ENCODE measurements at regions not wholly inside any gene's neighbourhood (a gene's known extent, or its start where the extent isn't known, plus 50 kb on each side); places are given as distances from the start of the nearest gene placed in this dataset.

GRCh38 chr1:198933515-198934222 is 294.8 kb downstream of the PTPRC start:
- Histone ChIP-seq H2AFZ (ENCODE audit: low read depth) (no peak overlapping the region), H3K79me2 (ENCODE audit: insufficient read depth, low read depth) (peaks cover 94% of the 10 kb centered on the region), H3K4me2 (peak overlapping the region; percentile 89)

GRCh38 chr1:198934426-198934825 is 295.6 kb downstream of the PTPRC start:
- no peak for TF ChIP-seq CTCF (conservative IDR thresholded peaks at IDR 0.05; ENCODE audit: low read depth, low read length)
- no peaks in the 10 kb centered on the region for H3K36me3 ChIP-seq (ENCODE audit: insufficient read depth)
- H3K9ac ChIP-seq, result peak overlapping the region; percentile 92
- H3K79me2 ChIP-seq (ENCODE audit: insufficient read depth, low read depth), result peaks cover 87% of the 10 kb centered on the region
- H3K4me1 ChIP-seq (ENCODE audit: low read depth, poor library complexity, severe bottlenecking), result peaks cover 32% of the 10 kb centered on the region
- no peaks in the 10 kb centered on the region for H3K27me3 ChIP-seq (ENCODE audit: insufficient read depth, low read depth)
- H4K20me1 ChIP-seq (ENCODE audit: insufficient read depth), result no peaks in the 10 kb centered on the region
- no peak overlapping the region for H2AFZ ChIP-seq (ENCODE audit: low read depth)
- no peak overlapping the region for H3K4me3 ChIP-seq (IDR thresholded peaks at IDR 0.05; ENCODE audit: insufficient read depth, low read depth, low read length)
- H3K4me2 ChIP-seq, result peak overlapping the region; percentile 89
- peak overlapping the region; percentile 93 for H3K27ac ChIP-seq

More at GRCh38 chr1:198933515-198934222, 294.8 kb downstream of the PTPRC start:
- peak overlapping the region; percentile 17 for H3K4me3 ChIP-seq (IDR thresholded peaks at IDR 0.05; ENCODE audit: insufficient read depth, low read depth, low read length)
- H4K20me1 ChIP-seq (ENCODE audit: insufficient read depth), result no peaks in the 10 kb centered on the region
- peaks cover 40% of the 10 kb centered on the region for H3K4me1 ChIP-seq (ENCODE audit: low read depth, poor library complexity, severe bottlenecking)
- H3K9ac ChIP-seq, result peak overlapping the region; percentile 92
- no peak for TF ChIP-seq CTCF (conservative IDR thresholded peaks at IDR 0.05; ENCODE audit: low read depth, low read length)
- peak overlapping the region; percentile 93 for H3K27ac ChIP-seq
- H3K36me3 ChIP-seq (ENCODE audit: insufficient read depth), result no peaks in the 10 kb centered on the region
- no peaks in the 10 kb centered on the region for H3K27me3 ChIP-seq (ENCODE audit: insufficient read depth, low read depth)

GRCh38 chr1:198934901-198935305 is 296.1 kb downstream of the PTPRC start:
- peaks cover 82% of the 10 kb centered on the region for H3K79me2 ChIP-seq (ENCODE audit: insufficient read depth, low read depth)
- TF ChIP-seq CTCF (conservative IDR thresholded peaks at IDR 0.05; ENCODE audit: low read depth, low read length), result no peak
- H3K27me3 ChIP-seq (ENCODE audit: insufficient read depth, low read depth), result no peaks in the 10 kb centered on the region
- H3K4me3 ChIP-seq (IDR thresholded peaks at IDR 0.05; ENCODE audit: insufficient read depth, low read depth, low read length), result peak overlapping the region; percentile 74
- H4K20me1 ChIP-seq (ENCODE audit: insufficient read depth), result no peaks in the 10 kb centered on the region
- H3K36me3 ChIP-seq (ENCODE audit: insufficient read depth), result no peaks in the 10 kb centered on the region
- H3K9ac ChIP-seq, result peak overlapping the region; percentile 92
- H3K4me1 ChIP-seq (ENCODE audit: low read depth, poor library complexity, severe bottlenecking), result peaks cover 28% of the 10 kb centered on the region
- H3K4me2 ChIP-seq, result peak overlapping the region; percentile 89
- peak overlapping the region; percentile 93 for H3K27ac ChIP-seq
- H2AFZ ChIP-seq (ENCODE audit: low read depth), result no peak overlapping the region

- Histone ChIP-seq H3K27ac (peak overlapping the region; percentile 93), H3K9ac (peak overlapping the region; percentile 92), H3K36me3 (ENCODE audit: insufficient read depth) (no peaks in the 10 kb centered on the region), H3K79me2 (ENCODE audit: insufficient read depth, low read depth) (peaks cover 77% of the 10 kb centered on the region), H3K4me2 (peak overlapping the region; percentile 89), H4K20me1 (ENCODE audit: insufficient read depth) (no peaks in the 10 kb centered on the region), H2AFZ (ENCODE audit: low read depth) (no peak overlapping the region), H3K27me3 (ENCODE audit: insufficient read depth, low read depth) (no peaks in the 10 kb centered on the region), H3K4me3 (IDR thresholded peaks at IDR 0.05; ENCODE audit: insufficient read depth, low read depth, low read length) (peak overlapping the region; percentile 79), H3K4me1 (ENCODE audit: low read depth, poor library complexity, severe bottlenecking) (peaks cover 22% of the 10 kb centered on the region)
- 0 out of 2 replicates have a peak, but pooled peaks have one; percentile 14 for TF ChIP-seq CTCF (conservative IDR thresholded peaks at IDR 0.05; ENCODE audit: low read depth, low read length)
Measured at GRCh38 chr1:198935306-198935921, 296.6 kb downstream of the PTPRC start.
